ENCODE measurements at regions not wholly inside any gene's neighbourhood (a gene's known extent, or its start where the extent isn't known, plus 50 kb on each side); places are given as distances from the start of the nearest gene placed in this dataset.

- no peak for TF ChIP-seq POLR2AphosphoS5 (IDR thresholded peaks at IDR 0.05; ENCODE audit: low read depth, low read length)
- TF ChIP-seq POLR2A (IDR thresholded peaks at IDR 0.05; ENCODE audit: low read depth, low read length): no peak
Observed at GRCh38 chr12:116376354-116377193, 99.1 kb upstream of the MED13L start.
